GM18951 (cell line): ENCODE measurements at regions not wholly inside any gene's neighbourhood (a gene's known extent, or its start where the extent isn't known, plus 50 kb on each side); places are given as distances from the start of the nearest gene placed in this dataset.

Source experiments
- POLR2A ChIP-seq: IDR thresholded peaks from 4 replicates; pipeline ENCODE4 v1.6.1; 2011; ENCODE audit warnings: mild to moderate bottlenecking; ENCODE audit not compliant: insufficient read length, insufficient read depth; ENCODE audit errors: extremely low read depth
- in situ Hi-C: fragments of 300-500 bp; cut with MboI; formaldehyde crosslinking; loops from one replicate; pipeline ENCODE4 v1.12.0; 2022; ENCODE audit warnings: low sequenced_read_pairs, mixed read lengths, inconsistent platforms; ENCODE audit not compliant: unreplicated experiment

GRCh38 chr11:112878033-112878601 lies 83.1 kb upstream of the NCAM1 start:
- in situ Hi-C loops: no loop called here
- TF ChIP-seq POLR2A: no peak

DNA sequence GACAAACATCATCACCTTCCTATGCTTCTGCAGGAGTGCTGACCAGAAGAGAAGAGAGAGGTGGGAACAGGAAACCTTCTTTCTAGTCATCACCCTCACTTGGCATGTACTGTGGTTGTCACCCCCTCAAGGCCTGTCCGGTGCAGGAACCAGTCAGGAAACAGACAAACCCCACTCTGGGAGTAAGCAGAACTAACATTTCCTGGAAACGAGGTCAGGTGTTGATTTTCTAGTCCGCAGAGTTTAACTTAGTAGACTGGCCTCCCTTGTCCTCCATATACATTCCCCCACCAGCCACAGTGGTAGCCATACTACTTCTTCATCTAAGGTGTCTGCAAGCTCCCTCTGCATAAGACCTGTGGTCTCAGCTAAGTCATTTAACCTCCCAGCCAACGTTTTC lies 80.7 kb upstream of the NCAM1 start:
- in situ Hi-C loops: no loop called here
- TF ChIP-seq POLR2A: no peak

- in situ Hi-C loops: no loop called here
- TF ChIP-seq POLR2A: no peak
Observed at GRCh38 chr11:112881461-112881860, 79.8 kb upstream of the NCAM1 start.

GRCh38 chr11:112882494-112883381 lies 78.5 kb upstream of the NCAM1 start:
- in situ Hi-C loops: no loop called here
- TF ChIP-seq POLR2A: no peak

GRCh38 chr11:112884012-112884767 lies 77.0 kb upstream of the NCAM1 start:
- no peak for TF ChIP-seq POLR2A
- in situ Hi-C loops: no loop called here

GRCh38 chr11:112885744-112886433 lies 75.3 kb upstream of the NCAM1 start:
- in situ Hi-C loops: no loop called here
- TF ChIP-seq POLR2A: no peak

DNA sequence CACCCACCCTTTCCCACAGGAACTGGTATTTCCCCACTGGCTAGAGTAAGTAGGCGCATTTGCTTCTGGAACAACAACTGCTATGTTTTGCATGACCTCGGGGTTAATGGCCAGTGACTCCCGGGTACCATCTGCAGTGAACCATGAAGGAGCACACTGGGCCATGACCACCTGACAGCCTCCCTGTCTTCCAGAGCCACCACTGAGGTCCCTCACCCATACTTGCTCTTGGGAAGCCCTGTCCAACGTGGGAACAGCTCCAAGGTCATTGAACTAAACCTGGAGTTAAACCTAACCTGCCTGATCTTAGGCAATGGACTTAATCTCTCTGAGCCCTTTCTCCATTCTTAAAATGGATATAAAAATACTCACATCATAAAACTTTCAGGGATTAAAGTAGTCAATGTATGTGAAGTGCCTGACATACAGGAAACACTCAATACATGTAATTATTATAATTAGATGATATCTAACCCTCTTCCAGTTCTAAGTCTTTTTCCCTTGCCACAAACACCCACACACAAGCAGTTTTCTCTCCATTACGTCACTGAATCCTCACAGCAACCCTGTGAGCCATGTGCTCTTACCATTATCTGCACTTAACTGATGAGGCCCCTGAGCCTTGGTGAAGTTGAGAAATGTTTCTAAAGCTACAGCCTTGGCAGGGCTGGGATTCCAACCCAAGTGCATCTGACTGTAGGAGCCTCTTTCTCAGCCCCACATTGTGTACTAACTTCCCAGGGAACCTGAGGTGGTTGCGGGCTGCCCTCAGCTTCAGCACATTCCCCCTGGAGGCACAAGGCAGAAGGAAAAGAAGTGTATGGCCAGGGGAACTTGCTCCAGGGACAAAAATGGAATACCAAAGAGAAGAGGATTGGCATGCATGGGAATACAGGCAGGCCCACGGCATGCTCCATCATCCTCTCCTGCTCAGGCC lies 74.5 kb upstream of the NCAM1 start:
- no peak for TF ChIP-seq POLR2A
- in situ Hi-C loops: no loop called here

DNA sequence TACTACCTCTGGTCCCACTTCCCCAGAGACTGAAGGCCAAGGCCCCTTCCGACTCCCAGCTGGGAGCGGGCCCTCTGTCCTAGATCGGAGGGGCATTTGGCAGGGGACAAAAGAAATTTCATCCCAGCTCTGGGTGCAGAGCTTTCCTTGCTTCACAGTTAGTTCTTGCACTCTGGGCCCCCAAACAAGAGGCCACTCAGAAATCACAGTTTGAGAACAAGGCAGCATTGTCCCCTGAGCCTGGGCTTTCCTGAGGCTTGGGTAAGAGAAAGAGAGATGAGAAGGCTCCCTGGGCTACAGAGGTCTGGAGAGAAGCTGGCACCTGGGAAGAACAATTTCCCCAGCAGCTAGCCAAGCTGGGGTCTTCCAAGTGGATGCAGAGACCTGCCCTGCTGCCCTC lies 71.8 kb upstream of the NCAM1 start:
- TF ChIP-seq POLR2A: no peak
- in situ Hi-C loops: no loop called here

GRCh38 chr11:112899235-112900006 lies 61.8 kb upstream of the NCAM1 start:
- in situ Hi-C loops: no loop called here
- TF ChIP-seq POLR2A: no peak

DNA sequence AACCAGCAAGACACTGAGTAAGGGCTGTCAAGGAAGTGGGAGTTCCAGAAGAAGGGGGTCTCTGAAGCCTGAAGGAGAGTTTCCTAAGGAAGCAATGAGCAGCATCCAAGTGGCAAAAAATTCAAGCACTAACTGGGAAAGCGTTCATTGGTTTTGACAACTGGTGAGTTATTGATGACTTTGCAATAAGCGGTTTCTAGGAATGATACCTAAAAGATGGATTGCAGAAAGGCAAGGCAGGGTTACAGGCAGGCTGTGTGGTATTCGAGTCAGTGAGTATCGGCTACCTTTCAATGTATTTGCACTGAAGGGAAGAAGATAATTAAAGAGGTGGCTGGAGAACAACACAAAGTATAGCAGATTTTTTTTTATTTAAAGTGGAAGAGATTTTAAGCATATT lies 59.3 kb upstream of the NCAM1 start:
- in situ Hi-C loops: no loop called here
- no peak for TF ChIP-seq POLR2A

DNA sequence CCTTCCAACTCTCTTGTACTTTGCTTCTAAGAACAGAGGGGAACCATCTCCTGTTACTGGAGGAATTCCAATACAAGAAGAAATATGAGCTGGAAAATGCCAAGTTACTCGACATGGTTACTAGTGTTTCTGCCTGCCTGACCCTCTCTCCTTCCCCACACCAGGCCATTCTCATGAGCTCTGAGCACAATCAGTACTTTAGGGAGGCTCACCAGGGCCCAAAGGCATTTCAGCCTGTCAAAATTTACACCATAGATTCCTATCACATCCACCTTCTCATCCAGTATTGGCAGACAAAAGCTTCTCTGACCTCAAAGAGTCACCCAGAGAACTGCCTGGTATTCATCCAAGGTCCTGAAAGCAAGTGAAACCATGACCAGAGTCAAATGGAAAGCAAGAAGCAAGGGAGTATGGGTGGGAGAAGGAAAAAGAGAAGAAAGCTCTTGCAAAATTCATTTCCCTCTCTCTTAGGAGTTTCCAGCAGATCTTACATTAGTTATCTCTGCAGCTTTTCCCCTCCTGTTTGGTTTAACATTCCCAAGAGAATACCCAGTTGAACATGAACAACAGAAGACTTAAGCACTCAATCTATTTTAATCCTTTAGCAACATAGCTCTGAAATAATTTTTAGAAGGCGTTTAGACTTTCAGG lies 58.7 kb upstream of the NCAM1 start:
- no peak for TF ChIP-seq POLR2A
- in situ Hi-C loops: no loop called here
